ENCODE measurements at regions not wholly inside any gene's neighbourhood (a gene's known extent, or its start where the extent isn't known, plus 50 kb on each side); places are given as distances from the start of the nearest gene placed in this dataset.

- in situ Hi-C loops (cut with HindIII; ENCODE audit: low sequenced_read_pairs) = no loop called here
- no peak overlapping the region for H3K4me3 ChIP-seq (ENCODE audit: low read depth, low read length)
- DNase-seq (ENCODE audit: low read depth, low spot score) = no peak
- no peak for TF ChIP-seq CTCF (IDR thresholded peaks at IDR 0.05; ENCODE audit: low read depth, low read length)
Measured at GRCh38 chr2:216927163-216927562, 67.3 kb upstream of the TNP1 start.

- no peak for DNase-seq (ENCODE audit: low read depth, low spot score)
- in situ Hi-C loops (cut with HindIII; ENCODE audit: low sequenced_read_pairs) = no loop called here
- no peak for TF ChIP-seq CTCF (IDR thresholded peaks at IDR 0.05; ENCODE audit: low read depth, low read length)
- no peak overlapping the region for H3K4me3 ChIP-seq (ENCODE audit: low read depth, low read length)
Measured at GRCh38 chr2:216925636-216926366, 65.9 kb upstream of the TNP1 start.

GRCh38 chr2:216925006-216925405 is 65.1 kb upstream of the TNP1 start:
- no peak overlapping the region for H3K4me3 ChIP-seq (ENCODE audit: low read depth, low read length)
- in situ Hi-C loops (cut with HindIII; ENCODE audit: low sequenced_read_pairs) = no loop called here
- DNase-seq (ENCODE audit: low read depth, low spot score) = no peak
- TF ChIP-seq CTCF (IDR thresholded peaks at IDR 0.05; ENCODE audit: low read depth, low read length) = no peak

GRCh38 chr2:216923706-216924105 is 63.8 kb upstream of the TNP1 start:
- no peak for TF ChIP-seq CTCF (IDR thresholded peaks at IDR 0.05; ENCODE audit: low read depth, low read length)
- H3K4me3 ChIP-seq (ENCODE audit: low read depth, low read length) = no peak overlapping the region
- in situ Hi-C loops (cut with HindIII; ENCODE audit: low sequenced_read_pairs) = no loop called here
- no peak for DNase-seq (ENCODE audit: low read depth, low spot score)

GRCh38 chr2:216922175-216922780 is 62.4 kb upstream of the TNP1 start:
- DNase-seq (ENCODE audit: low read depth, low spot score) = no peak
- in situ Hi-C loops (cut with HindIII; ENCODE audit: low sequenced_read_pairs) = no loop called here
- H3K4me3 ChIP-seq (ENCODE audit: low read depth, low read length) = no peak overlapping the region
- no peak for TF ChIP-seq CTCF (IDR thresholded peaks at IDR 0.05; ENCODE audit: low read depth, low read length)

- no peak for DNase-seq (ENCODE audit: low read depth, low spot score)
- in situ Hi-C loops (cut with HindIII; ENCODE audit: low sequenced_read_pairs) = no loop called here
- no peak for TF ChIP-seq CTCF (IDR thresholded peaks at IDR 0.05; ENCODE audit: low read depth, low read length)
Measured at GRCh38 chr2:216920937-216921456, 61.1 kb upstream of the TNP1 start.

More at GRCh38 chr2:216920937-216921456, 61.1 kb upstream of the TNP1 start:
- H3K4me3 ChIP-seq (ENCODE audit: low read depth, low read length) = no peak overlapping the region

All from astrocyte of the spinal cord (primary cell).